ENCODE measurements at regions not wholly inside any gene's neighbourhood (a gene's known extent, or its start where the extent isn't known, plus 50 kb on each side); places are given as distances from the start of the nearest gene placed in this dataset.

- Histone ChIP-seq H3K9me3 (peaks cover 0 to 28% (median 4%) of the 10 kb centered on the region in 8 donors), H3K4me1 (no peaks in the 10 kb centered on the region), H3K27me3 (replicated peaks in 1 of 7) (no peaks in the 10 kb centered on the region), H3K4me3 (no peak overlapping the region), H3K36me3 (no peaks in the 10 kb centered on the region), H3K27ac (no peak overlapping the region)
- TF ChIP-seq CTCF (IDR thresholded peaks at IDR 0.05 in 8 of 11, conservative IDR thresholded peaks at IDR 0.05 in 3 of 11), result no peak
- no peak for TF ChIP-seq POLR2AphosphoS5 (IDR thresholded peaks at IDR 0.05)
- intact Hi-C loops (cut with DNase I; ENCODE audit: low total_unique reads), result no loop called here
- DNase-seq, result no peak
- WGBS, 5 donors, result 76 to 95% (median 92%) methylated on average over 2 of the region's 2 CpGs
Measured at GRCh38 chr5:12413075-12413474, 508.8 kb upstream of the CTNND2 start.

GRCh38 chr5:12399868-12400267 is 495.6 kb upstream of the CTNND2 start:
- intact Hi-C loops (cut with DNase I; ENCODE audit: low total_unique reads), result no loop called here
- H3K4me1 ChIP-seq, result no peaks in the 10 kb centered on the region
- WGBS, 5 donors, result 79 to 95% (median 82%) methylated on average over 2 of the region's 2 CpGs

GRCh38 chr5:12392246-12392645 is 488.0 kb upstream of the CTNND2 start:
- 53 to 67% (median 56%) methylated on average over 1 of the region's 1 CpG for WGBS, 5 donors
- Histone ChIP-seq H3K4me1 (no peaks in the 10 kb centered on the region), H3K4me3 (no peak overlapping the region), H3K36me3 (no peaks in the 10 kb centered on the region), H3K27me3 (replicated peaks in 1 of 7) (no peaks in the 10 kb centered on the region), H3K9me3 (peaks cover 0 to 10% (median 3%) of the 10 kb centered on the region in 8 donors), H3K27ac (no peak overlapping the region)
- no peak for TF ChIP-seq CTCF (IDR thresholded peaks at IDR 0.05 in 8 of 11, conservative IDR thresholded peaks at IDR 0.05 in 3 of 11)
- TF ChIP-seq POLR2A (IDR thresholded peaks at IDR 0.05), result no peak
- TF ChIP-seq POLR2AphosphoS5 (IDR thresholded peaks at IDR 0.05), result no peak
- no peak for DNase-seq
- intact Hi-C loops (cut with DNase I; ENCODE audit: low total_unique reads), result no loop called here

More at GRCh38 chr5:12399868-12400267, 495.6 kb upstream of the CTNND2 start:
- TF ChIP-seq CTCF (IDR thresholded peaks at IDR 0.05 in 8 of 11, conservative IDR thresholded peaks at IDR 0.05 in 3 of 11), result no peak
- TF ChIP-seq POLR2AphosphoS5 (IDR thresholded peaks at IDR 0.05), result no peak
- no peak for TF ChIP-seq POLR2A (IDR thresholded peaks at IDR 0.05)
- Histone ChIP-seq H3K4me3 (no peak overlapping the region), H3K9me3 (peaks cover 0 to 14% (median 0%) of the 10 kb centered on the region in 8 donors), H3K27me3 (replicated peaks in 1 of 7) (no peaks in the 10 kb centered on the region), H3K27ac (no peak overlapping the region), H3K36me3 (no peaks in the 10 kb centered on the region)
- DNase-seq, result no peak

GRCh38 chr5:12385095-12385494 is 480.8 kb upstream of the CTNND2 start:
- no peaks in the 10 kb centered on the region for H3K4me1 ChIP-seq
- no peak overlapping the region for H3K27ac ChIP-seq
- no peak overlapping the region for H3K4me3 ChIP-seq
- TF ChIP-seq POLR2AphosphoS5 (IDR thresholded peaks at IDR 0.05) (no peak), CTCF (IDR thresholded peaks at IDR 0.05 in 8 of 11, conservative IDR thresholded peaks at IDR 0.05 in 3 of 11) (no peak), POLR2A (IDR thresholded peaks at IDR 0.05) (no peak)
- intact Hi-C loops (cut with DNase I; ENCODE audit: low total_unique reads), result no loop called here
- no peaks in the 10 kb centered on the region for H3K36me3 ChIP-seq
- no peaks in the 10 kb centered on the region for H3K27me3 ChIP-seq (replicated peaks in 1 of 7)
- peaks cover 0 to 57% (median 25%) of the 10 kb centered on the region in 8 donors for H3K9me3 ChIP-seq
- 29 to 91% (median 78%) methylated on average over 1 of the region's 1 CpG for WGBS, 5 donors
- no peak for DNase-seq
